Left lung (tissue), 4 donors: ENCODE measurements at regions not wholly inside any gene's neighbourhood (a gene's known extent, or its start where the extent isn't known, plus 50 kb on each side); places are given as distances from the start of the nearest gene placed in this dataset.

Experiments
- ATAC-seq: fragments of 200-7000 bp; cut with Tn5 transposase; one replicate; pipeline ENCODE4 v1.9.1; 2020; ENCODE audit warnings: moderate library complexity
- DNase-seq, 4 donors: peaks; one replicate each; pipeline ENCODE4 v3.0.0-alpha.2; 2013 to 2020
- H3K27ac ChIP-seq, 2 donors: fragments of 200-600 bp; sonication (generic) in 1 of 2; one replicate each; pipeline versions ENCODE4 v1.5.0 to v1.8.0; 2020 to 2021
- H3K27me3 ChIP-seq, 2 donors: fragments of 200-600 bp; sonication (generic) in 1 of 2; one replicate each; pipeline versions ENCODE4 v1.5.0 to v1.8.0; 2020 to 2021
- H3K36me3 ChIP-seq, 2 donors: fragments of 200-600 bp; sonication (generic) in 1 of 2; one replicate each; pipeline versions ENCODE4 v1.5.0 to v1.8.0; 2020 to 2021
- H3K4me1 ChIP-seq, 2 donors: fragments of 200-600 bp; one replicate each; pipeline ENCODE4 v1.8.0; 2021
- H3K4me3 ChIP-seq, 2 donors: fragments of 200-600 bp; sonication (generic) in 1 of 2; one replicate each; pipeline versions ENCODE4 v1.5.0 to v1.8.0; 2020 to 2021; ENCODE audit warnings: mild to moderate bottlenecking in 1 of 2
- H3K9me3 ChIP-seq, 2 donors: fragments of 200-600 bp; sonication (generic) in 1 of 2; one replicate each; pipeline versions ENCODE4 v1.5.0 to v1.8.0; 2020 to 2021
- CTCF ChIP-seq, 2 donors: fragments of 200-600 bp; sonication (generic) in 1 of 2; IDR thresholded peaks; one replicate each; pipeline versions ENCODE4 v1.5.0 to v1.8.0; 2021; ENCODE audit warnings: antibody characterized with exemption in 2 of 2
- intact Hi-C, 2 donors: fragments of 100-400 bp; cut with DNase I; formaldehyde crosslinking; loops; one replicate each; pipeline versions ENCODE4 v1.11.2 to v1.14.2; 2022
- donor health status: DM: no; HTN: yes; CAD: no.
- donor health status: DM: no; HTN: no; CAD: no.

- DNase-seq (no peak), ATAC-seq (no peak)
- Histone ChIP-seq H3K27ac (no peak overlapping the region), H3K4me1 (peaks cover 5 to 11% of the 10 kb centered on the region in 2 donors), H3K27me3 (no peaks in the 10 kb centered on the region), H3K9me3 (peaks cover 0 to 18% of the 10 kb centered on the region in 2 donors), H3K4me3 (no peak overlapping the region), H3K36me3 (no peaks in the 10 kb centered on the region)
- no peak for TF ChIP-seq CTCF (IDR thresholded peaks at IDR 0.05)
- intact Hi-C loops: no loop called here
Measured at GRCh38 chr6:165762876-165763275, 99.8 kb upstream of the PDE10A start.

DNA sequence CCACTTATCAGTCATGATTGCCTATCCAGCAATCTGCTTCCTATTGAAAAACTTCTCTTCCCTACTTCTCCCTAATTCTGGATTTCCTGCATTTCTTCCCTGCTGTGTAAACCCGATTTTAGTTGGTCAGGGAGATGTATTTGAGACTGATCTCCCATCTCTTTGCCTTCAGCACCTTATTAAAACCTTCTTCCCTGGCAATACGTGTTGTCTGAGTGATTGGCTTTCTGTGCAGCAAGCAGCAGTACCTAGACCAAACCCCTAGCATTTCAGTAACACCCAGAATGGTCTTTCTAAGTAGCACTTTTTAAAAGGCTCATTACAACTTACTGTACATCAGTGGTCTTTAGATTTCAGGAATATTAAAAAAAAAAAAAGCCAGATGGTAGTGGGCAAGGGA is 99.1 kb upstream of the PDE10A start:
- DNase-seq: no peak
- intact Hi-C loops: no loop called here
- H3K4me1 ChIP-seq: peaks cover 5 to 6% of the 10 kb centered on the region in 2 donors
- H3K27ac ChIP-seq: no peak overlapping the region
- no peak for ATAC-seq
- peaks cover 0 to 18% of the 10 kb centered on the region in 2 donors for H3K9me3 ChIP-seq
- H3K36me3 ChIP-seq: no peaks in the 10 kb centered on the region
- TF ChIP-seq CTCF (IDR thresholded peaks at IDR 0.05): no peak
- no peaks in the 10 kb centered on the region for H3K27me3 ChIP-seq
- no peak overlapping the region for H3K4me3 ChIP-seq

- intact Hi-C loops: no loop called here
- peaks cover 0 to 18% of the 10 kb centered on the region in 2 donors for H3K9me3 ChIP-seq
- H3K36me3 ChIP-seq: no peaks in the 10 kb centered on the region
- H3K4me1 ChIP-seq: no peaks in the 10 kb centered on the region
- H3K4me3 ChIP-seq: no peak overlapping the region
- no peaks in the 10 kb centered on the region for H3K27me3 ChIP-seq
- no peak overlapping the region for H3K27ac ChIP-seq
- DNase-seq (no peak), ATAC-seq (no peak)
- TF ChIP-seq CTCF (IDR thresholded peaks at IDR 0.05): no peak
Measured at GRCh38 chr6:165760803-165761185, 97.8 kb upstream of the PDE10A start.

DNA sequence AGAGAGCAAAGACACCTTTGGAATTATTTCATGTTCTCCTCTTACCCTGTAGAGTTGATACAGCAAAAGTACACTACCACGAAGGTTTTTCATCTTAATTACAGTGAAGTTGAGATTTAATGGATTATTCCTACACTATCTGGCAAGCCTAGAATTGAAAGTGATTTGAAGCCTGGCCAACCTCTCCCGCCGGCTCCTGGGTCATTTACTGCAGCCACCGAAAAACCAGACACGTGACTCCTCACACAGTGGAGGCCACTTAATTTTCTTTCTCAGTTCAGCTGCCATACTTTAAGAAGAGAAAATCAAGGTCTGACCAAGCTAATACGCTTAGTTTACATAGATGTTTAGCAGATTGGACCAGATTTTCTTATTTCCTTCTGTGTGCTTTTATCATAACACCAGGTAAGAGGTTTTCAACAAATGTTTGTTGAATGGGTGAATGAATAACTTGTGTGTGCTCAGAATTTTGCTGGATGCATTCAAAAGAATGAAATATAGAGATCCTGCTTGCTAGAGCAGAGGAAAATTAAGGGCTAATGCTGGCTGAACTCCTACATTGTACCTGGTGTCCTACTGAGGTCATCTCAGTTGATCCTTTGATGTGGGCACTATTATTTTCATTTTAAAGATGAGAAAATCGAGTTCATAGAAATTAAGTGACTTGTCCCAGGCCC is 97.2 kb upstream of the PDE10A start:
- Histone ChIP-seq H3K27ac (no peak overlapping the region), H3K4me3 (no peak overlapping the region), H3K36me3 (no peaks in the 10 kb centered on the region), H3K27me3 (no peaks in the 10 kb centered on the region), H3K4me1 (no peaks in the 10 kb centered on the region), H3K9me3 (peaks cover 0 to 18% of the 10 kb centered on the region in 2 donors)
- intact Hi-C loops: no loop called here
- DNase-seq (no peak), ATAC-seq (peak; percentile 37)
- TF ChIP-seq CTCF (IDR thresholded peaks at IDR 0.05): no peak

DNA sequence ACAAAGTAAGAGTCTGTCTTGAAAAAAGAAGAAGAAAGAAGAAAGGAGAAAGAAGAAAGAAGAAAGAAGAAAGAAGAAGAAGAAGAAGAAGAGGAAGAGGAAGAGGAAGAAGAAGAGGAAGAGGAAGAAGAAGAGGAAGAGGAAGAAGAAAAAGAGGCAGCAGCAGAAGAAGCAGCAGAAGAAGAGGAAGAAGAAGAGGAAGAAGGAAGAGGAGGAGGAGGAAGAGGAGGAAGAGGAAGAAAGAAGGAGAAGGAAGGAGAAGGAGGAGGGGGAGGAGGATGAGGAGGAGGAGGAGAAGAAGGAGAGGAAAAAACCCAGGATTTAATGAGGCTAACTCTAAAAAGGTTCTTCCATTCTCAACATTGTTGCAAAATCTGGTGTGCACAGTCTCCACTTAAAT is 95.4 kb upstream of the PDE10A start:
- Histone ChIP-seq H3K9me3 (peaks cover 0 to 18% of the 10 kb centered on the region in 2 donors), H3K36me3 (no peaks in the 10 kb centered on the region), H3K27ac (no peak overlapping the region), H3K4me1 (no peaks in the 10 kb centered on the region), H3K27me3 (no peaks in the 10 kb centered on the region), H3K4me3 (no peak overlapping the region)
- DNase-seq (no peak), ATAC-seq (no peak)
- TF ChIP-seq CTCF (IDR thresholded peaks at IDR 0.05): no peak
- intact Hi-C loops: no loop called here
